WTC11 (cell line): ENCODE measurements at regions not wholly inside any gene's neighbourhood (a gene's known extent, or its start where the extent isn't known, plus 50 kb on each side); places are given as distances from the start of the nearest gene placed in this dataset.
"Not testable (repeated sequence)": the region's sequence is repeated elsewhere in the genome, so short reads cannot be mapped to it uniquely, and the experiment has no call there.

Source experiments
- ATAC-seq: fragments of 200-7000 bp; cut with Tn5 transposase; 2 replicates; pipeline ENCODE4 v1.10.0; 2021; ENCODE audit warnings: mild to moderate bottlenecking, moderate library complexity
- CTCF ChIA-PET: fragments of 300-600 bp; sonication (Branson Sonifier 250); formaldehyde crosslinking; loops from one replicate; lab custom pipeline; 2021; ENCODE audit warnings: antibody characterized with exemption; lab: Charles Lee
- POLR2A ChIA-PET: fragments of 350-600 bp; sonication (Branson Sonifier 250); formaldehyde crosslinking; loops from one replicate; lab custom pipeline; 2021; ENCODE audit warnings: antibody characterized with exemption; lab: Charles Lee
- DNase-seq: peaks from one replicate; pipeline ENCODE4 v3.0.0; 2021; ENCODE audit warnings: low spot score
- H3K27ac Mint-ChIP-seq: 2 replicates; pipeline ENCODE4 v1.8.0; 2021; ENCODE audit warnings: mixed read lengths
- H3K27me3 Mint-ChIP-seq: 2 replicates; pipeline ENCODE4 v1.8.0; 2021; ENCODE audit warnings: low read depth, mild to moderate bottlenecking, moderate library complexity, mixed read lengths
- H3K36me3 Mint-ChIP-seq: 2 replicates; pipeline ENCODE4 v1.8.0; 2021; ENCODE audit warnings: mixed read lengths
- H3K4me1 Mint-ChIP-seq: 2 replicates; pipeline ENCODE4 v1.8.0; 2022; ENCODE audit warnings: mixed read lengths
- H3K4me3 Mint-ChIP-seq: 2 replicates; pipeline ENCODE4 v1.8.0; 2021; ENCODE audit warnings: mild to moderate bottlenecking, moderate library complexity, mixed read lengths
- H3K9me3 Mint-ChIP-seq: 2 replicates; pipeline ENCODE4 v1.8.0; 2021; ENCODE audit warnings: mixed read lengths
- EMX1 ChIP-seq: fragments of 250-450 bp; sonication (Bioruptor Pico); IDR thresholded peaks from 2 replicates; pipeline ENCODE4 v1.8.0; 2021; ENCODE audit warnings: mild to moderate bottlenecking
- GTF2I ChIP-seq: fragments of 250-450 bp; sonication (Bioruptor Pico); conservative IDR thresholded peaks from 2 replicates; pipeline ENCODE4 v1.4.0; 2021; ENCODE audit warnings: mild to moderate bottlenecking
- HMGA2 ChIP-seq: fragments of 250-450 bp; sonication (Bioruptor Pico); IDR thresholded peaks from 2 replicates; pipeline ENCODE4 v1.4.0; 2021; ENCODE audit warnings: mild to moderate bottlenecking, moderate library complexity
- KAT7 ChIP-seq: sonication (generic); formaldehyde crosslinking; IDR thresholded peaks from 2 replicates; pipeline ENCODE4 v1.8.1; 2023; ENCODE audit warnings: missing genetic modification reagents, mild to moderate bottlenecking, borderline replicate concordance
- MXD4 ChIP-seq: fragments of 250-450 bp; sonication (Bioruptor Pico); IDR thresholded peaks from 2 replicates; pipeline ENCODE4 v1.8.0; 2021; ENCODE audit warnings: mild to moderate bottlenecking, moderate library complexity, borderline replicate concordance
- NFE2L1 ChIP-seq: sonication (generic); formaldehyde crosslinking; IDR thresholded peaks from 2 replicates; pipeline ENCODE4 v1.8.1; 2023; ENCODE audit warnings: missing genetic modification reagents
- NR1H2 ChIP-seq: sonication (generic); formaldehyde crosslinking; IDR thresholded peaks from 2 replicates; pipeline ENCODE4 v1.9.0; 2021; ENCODE audit warnings: mild to moderate bottlenecking, moderate library complexity, missing genetic modification reagents
- OVOL2 ChIP-seq: fragments of 250-450 bp; sonication (Bioruptor Pico); IDR thresholded peaks from 2 replicates; pipeline ENCODE4 v1.9.0; 2021; ENCODE audit warnings: mild to moderate bottlenecking, borderline replicate concordance
- SMAD3 ChIP-seq: sonication (generic); formaldehyde crosslinking; IDR thresholded peaks from 2 replicates; pipeline ENCODE4 v1.8.0; 2022; ENCODE audit warnings: missing genetic modification reagents, mild to moderate bottlenecking, borderline replicate concordance
- TCF7 ChIP-seq: sonication (generic); formaldehyde crosslinking; IDR thresholded peaks from 2 replicates; pipeline ENCODE4 v1.8.0; 2022; ENCODE audit warnings: mild to moderate bottlenecking, low read depth, missing genetic modification reagents, moderate library complexity
- TEAD4 ChIP-seq: sonication (generic); formaldehyde crosslinking; IDR thresholded peaks from 2 replicates; pipeline ENCODE4 v1.8.0; 2022; ENCODE audit warnings: mild to moderate bottlenecking, missing genetic modification reagents
- ZNF396 ChIP-seq: fragments of 250-450 bp; sonication (Bioruptor Pico); IDR thresholded peaks from 2 replicates; pipeline ENCODE4 v1.8.0; 2021; ENCODE audit warnings: mild to moderate bottlenecking, moderate library complexity, borderline replicate concordance
- TF ChIP-seq, protein P1 (sequence below): fragments of 250-450 bp; sonication (Bioruptor Pico); conservative IDR thresholded peaks from 2 replicates; pipeline ENCODE4 v1.9.0; 2021; ENCODE audit warnings: mild to moderate bottlenecking
- TF ChIP-seq, protein P2 (sequence below): sonication (generic); formaldehyde crosslinking; IDR thresholded peaks from 2 replicates; pipeline ENCODE4 v1.8.1; 2023; ENCODE audit warnings: mild to moderate bottlenecking, moderate library complexity, missing genetic modification reagents
- TF ChIP-seq, protein P3 (sequence below): sonication (generic); formaldehyde crosslinking; IDR thresholded peaks from 2 replicates; pipeline ENCODE4 v1.8.1; 2022; ENCODE audit warnings: mild to moderate bottlenecking, moderate library complexity, missing genetic modification reagents
- TF ChIP-seq, protein P4 (sequence below): fragments of 250-450 bp; sonication (Bioruptor Pico); IDR thresholded peaks from 2 replicates; pipeline ENCODE4 v1.9.0; 2021; ENCODE audit warnings: mild to moderate bottlenecking
- TF ChIP-seq, protein P5 (sequence below): sonication (generic); formaldehyde crosslinking; IDR thresholded peaks from 2 replicates; pipeline ENCODE4 v1.8.1; 2022; ENCODE audit warnings: low read depth, mild to moderate bottlenecking, moderate library complexity, missing genetic modification reagents, borderline replicate concordance
- TF ChIP-seq, protein P6 (sequence below): sonication (generic); formaldehyde crosslinking; IDR thresholded peaks from 2 replicates; pipeline ENCODE4 v1.8.0; 2023; ENCODE audit warnings: missing genetic modification reagents, mild to moderate bottlenecking, borderline replicate concordance

DNA sequence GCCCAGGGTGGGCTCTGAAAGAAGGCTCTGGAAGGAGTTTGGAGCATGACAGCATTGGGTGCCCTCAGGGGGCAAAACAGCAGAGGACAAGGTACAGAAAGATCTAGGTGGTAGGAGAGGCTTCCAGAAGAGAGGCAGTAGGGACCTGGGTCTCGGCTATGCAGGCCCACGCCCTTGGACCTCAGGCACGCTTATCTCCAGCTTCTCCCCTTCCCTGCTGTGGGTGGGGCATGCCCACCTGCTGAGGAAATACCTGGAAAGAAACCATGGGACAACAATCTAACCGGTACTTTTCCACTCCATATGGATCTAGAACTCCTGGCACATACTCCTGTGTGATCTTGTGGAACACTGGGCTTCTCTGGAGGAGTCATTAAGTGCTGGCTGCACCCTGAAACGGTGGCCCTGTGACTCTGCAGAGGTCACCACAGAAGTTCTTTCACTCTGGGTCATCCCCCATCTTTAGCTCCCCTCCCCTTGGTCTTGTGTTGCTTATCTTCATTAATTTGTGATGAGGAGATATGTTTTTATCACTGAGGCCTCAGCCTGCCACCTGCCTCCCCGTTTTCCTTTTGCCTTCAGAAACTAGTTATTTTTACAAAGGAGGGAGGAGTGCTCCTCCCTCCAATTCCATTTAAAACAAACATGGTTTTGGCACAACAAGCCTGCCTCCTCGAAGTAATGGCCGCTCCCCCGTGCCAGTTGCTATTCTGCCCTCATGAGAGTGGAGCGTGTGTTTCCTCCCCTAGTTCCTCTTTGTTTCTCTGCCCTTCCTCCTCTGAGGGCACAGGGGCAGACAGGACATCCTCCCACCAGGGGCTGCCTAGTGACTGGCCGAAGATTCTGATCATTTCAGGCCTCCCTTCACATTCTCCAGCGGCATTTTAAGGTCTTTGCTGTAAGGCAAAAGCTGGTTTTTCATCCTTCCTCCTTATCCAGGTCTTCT lies 78.0 kb upstream of the ATP5PO start (continued):
- TF ChIP-seq, protein P1, sequence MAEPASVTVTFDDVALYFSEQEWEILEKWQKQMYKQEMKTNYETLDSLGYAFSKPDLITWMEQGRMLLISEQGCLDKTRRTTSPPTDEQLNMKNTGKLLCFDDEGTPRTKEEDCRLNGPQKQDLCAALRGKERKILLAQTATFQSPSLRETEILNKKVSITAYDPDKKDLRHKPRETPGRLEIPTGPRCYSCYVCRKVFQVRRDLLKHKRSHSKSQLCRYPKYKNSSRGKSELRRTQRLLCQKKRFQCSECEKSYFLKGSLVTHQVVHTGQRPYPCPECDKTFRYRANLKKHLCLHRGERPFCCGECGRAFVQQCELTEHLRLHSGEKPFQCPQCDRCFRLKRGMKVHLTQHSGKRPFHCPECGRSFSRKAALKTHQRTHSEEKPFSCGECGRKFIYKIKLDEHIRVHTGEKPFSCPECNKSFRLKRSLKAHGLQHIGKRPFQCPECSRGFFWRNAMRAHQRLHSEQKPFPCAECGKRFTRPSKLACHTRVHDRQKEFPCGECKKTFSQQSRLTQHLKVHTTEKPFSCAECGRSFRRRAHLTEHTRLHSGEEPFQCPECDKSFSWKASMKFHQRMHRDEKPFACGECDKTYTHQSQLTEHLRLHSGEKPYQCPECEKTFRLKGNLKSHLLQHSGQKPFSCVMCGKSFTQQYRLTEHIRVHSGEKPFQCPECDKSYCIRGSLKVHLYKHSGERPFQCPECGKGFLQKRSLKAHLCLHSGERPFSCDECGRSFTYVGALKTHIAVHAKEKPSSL (CRISPR knock-in tag) = no peak
- TF ChIP-seq TEAD4 (CRISPR knock-in tag) (no peak), NR1H2 (CRISPR knock-in tag) (no peak), SMAD3 (CRISPR knock-in tag) (no peak), HMGA2 (CRISPR knock-in tag) (no peak), NFE2L1 (CRISPR knock-in tag) (no peak), KAT7 (CRISPR knock-in tag) (no peak), ZNF396 (CRISPR knock-in tag) (no peak), MXD4 (CRISPR knock-in tag) (no peak), GTF2I (CRISPR knock-in tag) (no peak)
- TF ChIP-seq, protein P2, sequence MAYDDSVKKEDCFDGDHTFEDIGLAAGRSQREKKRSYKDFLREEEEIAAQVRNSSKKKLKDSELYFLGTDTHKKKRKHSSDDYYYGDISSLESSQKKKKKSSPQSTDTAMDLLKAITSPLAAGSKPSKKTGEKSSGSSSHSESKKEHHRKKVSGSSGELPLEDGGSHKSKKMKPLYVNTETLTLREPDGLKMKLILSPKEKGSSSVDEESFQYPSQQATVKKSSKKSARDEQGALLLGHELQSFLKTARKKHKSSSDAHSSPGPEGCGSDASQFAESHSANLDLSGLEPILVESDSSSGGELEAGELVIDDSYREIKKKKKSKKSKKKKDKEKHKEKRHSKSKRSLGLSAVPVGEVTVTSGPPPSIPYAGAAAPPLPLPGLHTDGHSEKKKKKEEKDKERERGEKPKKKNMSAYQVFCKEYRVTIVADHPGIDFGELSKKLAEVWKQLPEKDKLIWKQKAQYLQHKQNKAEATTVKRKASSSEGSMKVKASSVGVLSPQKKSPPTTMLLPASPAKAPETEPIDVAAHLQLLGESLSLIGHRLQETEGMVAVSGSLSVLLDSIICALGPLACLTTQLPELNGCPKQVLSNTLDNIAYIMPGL (CRISPR knock-in tag) = no peak

DNA sequence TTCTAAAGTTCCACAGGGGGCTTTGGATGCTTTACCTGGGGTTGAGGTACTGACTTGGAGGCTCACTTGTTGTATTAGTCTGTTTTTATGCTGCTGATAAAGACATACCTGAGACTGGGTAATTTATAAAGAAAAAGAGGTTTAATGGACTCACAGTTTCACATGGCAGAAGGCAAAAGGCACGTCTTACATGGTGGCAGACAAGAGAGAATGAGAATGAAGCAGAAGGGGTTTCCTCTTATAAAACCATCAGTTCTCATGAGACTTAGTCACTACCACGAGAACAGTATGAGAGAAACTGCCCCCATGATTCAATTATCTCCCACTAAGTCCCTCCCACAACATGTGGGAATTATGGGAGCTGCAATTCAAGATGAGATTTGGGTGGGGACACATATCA lies 76.8 kb upstream of the ATP5PO start:
- H3K36me3 Mint-ChIP-seq, POLR2A ChIA-PET, H3K27me3 Mint-ChIP-seq, CTCF ChIA-PET, ATAC-seq, H3K4me3 Mint-ChIP-seq, H3K27ac Mint-ChIP-seq, DNase-seq: not testable (repeated sequence)
- Mint-ChIP-seq H3K4me1 (peaks cover 35% of the 10 kb centered on the region), H3K9me3 (peaks cover 14% of the 10 kb centered on the region)

DNA sequence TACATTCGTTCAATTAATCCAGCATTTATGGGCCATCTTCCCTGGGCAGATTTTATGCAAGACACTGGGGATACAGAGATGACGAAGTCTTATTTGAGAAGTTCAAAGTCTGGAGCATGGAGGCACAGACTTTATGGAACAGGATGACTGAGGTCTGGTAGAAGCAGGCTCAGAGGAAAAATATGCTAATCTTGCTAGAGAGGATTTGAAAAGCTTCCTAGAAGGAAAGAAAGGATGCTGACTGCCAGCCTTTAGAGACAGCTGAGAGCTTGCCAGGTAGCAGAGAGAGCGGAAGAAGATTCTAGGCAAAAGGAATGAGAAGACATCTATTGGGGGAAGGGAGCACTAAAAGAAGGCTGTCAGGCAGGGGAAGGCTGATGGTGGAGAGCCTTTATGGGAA lies 75.5 kb upstream of the ATP5PO start:
- ChIA-PET CTCF (no interaction called here), POLR2A (no interaction called here)
- Mint-ChIP-seq H3K36me3 (no peaks in the 10 kb centered on the region), H3K27me3 (peaks cover 6% of the 10 kb centered on the region), H3K4me1 (peaks cover 43% of the 10 kb centered on the region), H3K4me3 (no peak overlapping the region), H3K9me3 (peaks cover 7% of the 10 kb centered on the region), H3K27ac (peak overlapping the region; percentile 21)
- no peak for ATAC-seq
- DNase-seq = no peak
- TF ChIP-seq, protein P3, sequence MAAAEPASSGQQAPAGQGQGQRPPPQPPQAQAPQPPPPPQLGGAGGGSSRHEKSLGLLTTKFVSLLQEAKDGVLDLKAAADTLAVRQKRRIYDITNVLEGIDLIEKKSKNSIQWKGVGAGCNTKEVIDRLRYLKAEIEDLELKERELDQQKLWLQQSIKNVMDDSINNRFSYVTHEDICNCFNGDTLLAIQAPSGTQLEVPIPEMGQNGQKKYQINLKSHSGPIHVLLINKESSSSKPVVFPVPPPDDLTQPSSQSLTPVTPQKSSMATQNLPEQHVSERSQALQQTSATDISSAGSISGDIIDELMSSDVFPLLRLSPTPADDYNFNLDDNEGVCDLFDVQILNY (CRISPR knock-in tag) = no peak
- TF ChIP-seq, protein P4, sequence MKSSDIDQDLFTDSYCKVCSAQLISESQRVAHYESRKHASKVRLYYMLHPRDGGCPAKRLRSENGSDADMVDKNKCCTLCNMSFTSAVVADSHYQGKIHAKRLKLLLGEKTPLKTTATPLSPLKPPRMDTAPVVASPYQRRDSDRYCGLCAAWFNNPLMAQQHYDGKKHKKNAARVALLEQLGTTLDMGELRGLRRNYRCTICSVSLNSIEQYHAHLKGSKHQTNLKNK (CRISPR knock-in tag) = no peak
- TF ChIP-seq NFE2L1 (CRISPR knock-in tag) (no peak), OVOL2 (CRISPR knock-in tag) (no peak), EMX1 (CRISPR knock-in tag) (no peak), TCF7 (CRISPR knock-in tag) (no peak)
- TF ChIP-seq, protein P5, sequence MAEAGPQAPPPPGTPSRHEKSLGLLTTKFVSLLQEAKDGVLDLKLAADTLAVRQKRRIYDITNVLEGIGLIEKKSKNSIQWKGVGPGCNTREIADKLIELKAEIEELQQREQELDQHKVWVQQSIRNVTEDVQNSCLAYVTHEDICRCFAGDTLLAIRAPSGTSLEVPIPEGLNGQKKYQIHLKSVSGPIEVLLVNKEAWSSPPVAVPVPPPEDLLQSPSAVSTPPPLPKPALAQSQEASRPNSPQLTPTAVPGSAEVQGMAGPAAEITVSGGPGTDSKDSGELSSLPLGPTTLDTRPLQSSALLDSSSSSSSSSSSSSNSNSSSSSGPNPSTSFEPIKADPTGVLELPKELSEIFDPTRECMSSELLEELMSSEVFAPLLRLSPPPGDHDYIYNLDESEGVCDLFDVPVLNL (CRISPR knock-in tag) = no peak
- TF ChIP-seq, protein P6, sequence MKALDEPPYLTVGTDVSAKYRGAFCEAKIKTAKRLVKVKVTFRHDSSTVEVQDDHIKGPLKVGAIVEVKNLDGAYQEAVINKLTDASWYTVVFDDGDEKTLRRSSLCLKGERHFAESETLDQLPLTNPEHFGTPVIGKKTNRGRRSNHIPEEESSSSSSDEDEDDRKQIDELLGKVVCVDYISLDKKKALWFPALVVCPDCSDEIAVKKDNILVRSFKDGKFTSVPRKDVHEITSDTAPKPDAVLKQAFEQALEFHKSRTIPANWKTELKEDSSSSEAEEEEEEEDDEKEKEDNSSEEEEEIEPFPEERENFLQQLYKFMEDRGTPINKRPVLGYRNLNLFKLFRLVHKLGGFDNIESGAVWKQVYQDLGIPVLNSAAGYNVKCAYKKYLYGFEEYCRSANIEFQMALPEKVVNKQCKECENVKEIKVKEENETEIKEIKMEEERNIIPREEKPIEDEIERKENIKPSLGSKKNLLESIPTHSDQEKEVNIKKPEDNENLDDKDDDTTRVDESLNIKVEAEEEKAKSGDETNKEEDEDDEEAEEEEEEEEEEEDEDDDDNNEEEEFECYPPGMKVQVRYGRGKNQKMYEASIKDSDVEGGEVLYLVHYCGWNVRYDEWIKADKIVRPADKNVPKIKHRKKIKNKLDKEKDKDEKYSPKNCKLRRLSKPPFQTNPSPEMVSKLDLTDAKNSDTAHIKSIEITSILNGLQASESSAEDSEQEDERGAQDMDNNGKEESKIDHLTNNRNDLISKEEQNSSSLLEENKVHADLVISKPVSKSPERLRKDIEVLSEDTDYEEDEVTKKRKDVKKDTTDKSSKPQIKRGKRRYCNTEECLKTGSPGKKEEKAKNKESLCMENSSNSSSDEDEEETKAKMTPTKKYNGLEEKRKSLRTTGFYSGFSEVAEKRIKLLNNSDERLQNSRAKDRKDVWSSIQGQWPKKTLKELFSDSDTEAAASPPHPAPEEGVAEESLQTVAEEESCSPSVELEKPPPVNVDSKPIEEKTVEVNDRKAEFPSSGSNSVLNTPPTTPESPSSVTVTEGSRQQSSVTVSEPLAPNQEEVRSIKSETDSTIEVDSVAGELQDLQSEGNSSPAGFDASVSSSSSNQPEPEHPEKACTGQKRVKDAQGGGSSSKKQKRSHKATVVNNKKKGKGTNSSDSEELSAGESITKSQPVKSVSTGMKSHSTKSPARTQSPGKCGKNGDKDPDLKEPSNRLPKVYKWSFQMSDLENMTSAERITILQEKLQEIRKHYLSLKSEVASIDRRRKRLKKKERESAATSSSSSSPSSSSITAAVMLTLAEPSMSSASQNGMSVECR (CRISPR knock-in tag) = no peak
